ENCODE measurements at regions not wholly inside any gene's neighbourhood (a gene's known extent, or its start where the extent isn't known, plus 50 kb on each side); places are given as distances from the start of the nearest gene placed in this dataset.

- ATAC-seq (no peak), DNase-seq (peak in 1 of 5 donors; percentile 6)
- TF ChIP-seq CTCF (IDR thresholded peaks at IDR 0.05) (no peak), POLR2A (IDR thresholded peaks at IDR 0.05) (no peak)
- peaks cover 0 to 26% (median 8%) of the 10 kb centered on the region in 9 donors for H3K27me3 ChIP-seq
- no peaks in the 10 kb centered on the region for H3K36me3 ChIP-seq
- WGBS, 4 donors: 83 to 90% (median 86%) methylated on average over 13 of the region's 13 CpGs
- H3K4me3 ChIP-seq: no peak overlapping the region
- H3K9me3 ChIP-seq: no peaks in the 10 kb centered on the region
- intact Hi-C loops (cut with DNase I): loop anchor here in 2 of 10 donors (5.0 to 10.0 kb wide), 2 partner anchors 211 to 389 kb away; partner anchors contain the start of gene MMP17 (in 1 of the 2)
- no peak overlapping the region for H3K27ac ChIP-seq
- H3K4me1 ChIP-seq: peaks cover 0 to 8% (median 0%) of the 10 kb centered on the region in 12 donors
Observed at GRCh38 chr12:131613678-131614077, 97.2 kb upstream of the SFSWAP start.

- WGBS, 4 donors: 36 to 54% (median 47%) methylated on average over 6 of the region's 6 CpGs
- TF ChIP-seq CTCF (IDR thresholded peaks at IDR 0.05): no peak
- TF ChIP-seq POLR2A (IDR thresholded peaks at IDR 0.05): no peak
- Histone ChIP-seq H3K4me3 (no peak overlapping the region), H3K4me1 (no peaks in the 10 kb centered on the region), H3K9me3 (no peaks in the 10 kb centered on the region), H3K36me3 (no peaks in the 10 kb centered on the region), H3K27me3 (peaks cover 0 to 40% (median 13%) of the 10 kb centered on the region in 9 donors), H3K27ac (no peak overlapping the region)
- ATAC-seq: no peak
- DNase-seq: no peak
- intact Hi-C loops (cut with DNase I): loop anchor here in 1 of 10 donors (10.0 kb wide), 1 partner anchor 209 kb away; the partner anchor contains the start of gene MMP17
Observed at GRCh38 chr12:131615326-131616042, 95.4 kb upstream of the SFSWAP start.

GRCh38 chr12:131616043-131616700 lies 94.7 kb upstream of the SFSWAP start:
- 51 to 54% (median 53%) methylated on average over 18 to 19 of the region's 19 CpGs for WGBS, 4 donors
- DNase-seq (peak in 1 of 5 donors; percentile 8), ATAC-seq (no peak)
- TF ChIP-seq CTCF (IDR thresholded peaks at IDR 0.05): no peak
- no peak for TF ChIP-seq POLR2A (IDR thresholded peaks at IDR 0.05)
- no peaks in the 10 kb centered on the region for H3K36me3 ChIP-seq
- no peak overlapping the region for H3K27ac ChIP-seq
- H3K4me1 ChIP-seq: no peaks in the 10 kb centered on the region
- no peak overlapping the region for H3K4me3 ChIP-seq
- intact Hi-C loops (cut with DNase I): loop anchor here in 1 of 10 donors (10.0 kb wide), 1 partner anchor 209 kb away; the partner anchor contains the start of gene MMP17
- no peaks in the 10 kb centered on the region for H3K9me3 ChIP-seq
- peaks cover 0 to 47% (median 11%) of the 10 kb centered on the region in 9 donors for H3K27me3 ChIP-seq

GRCh38 chr12:131616738-131617137 lies 94.2 kb upstream of the SFSWAP start:
- Histone ChIP-seq H3K36me3 (no peaks in the 10 kb centered on the region), H3K27ac (no peak overlapping the region), H3K4me1 (no peaks in the 10 kb centered on the region), H3K27me3 (peaks cover 0 to 52% (median 9%) of the 10 kb centered on the region in 9 donors), H3K4me3 (no peak overlapping the region), H3K9me3 (no peaks in the 10 kb centered on the region)
- TF ChIP-seq CTCF (IDR thresholded peaks at IDR 0.05) (no peak), POLR2A (IDR thresholded peaks at IDR 0.05) (no peak)
- WGBS, 4 donors: 74 to 78% (median 76%) methylated on average over 10 to 11 of the region's 11 CpGs
- DNase-seq: peak in 1 of 5 donors; percentile 6
- no peak for ATAC-seq
- intact Hi-C loops (cut with DNase I): loop anchor here in 1 of 10 donors (10.0 kb wide), 1 partner anchor 208 kb away; the partner anchor contains the start of gene MMP17
